ENCODE measurements at regions not wholly inside any gene's neighbourhood (a gene's known extent, or its start where the extent isn't known, plus 50 kb on each side); places are given as distances from the start of the nearest gene placed in this dataset.

DNA sequence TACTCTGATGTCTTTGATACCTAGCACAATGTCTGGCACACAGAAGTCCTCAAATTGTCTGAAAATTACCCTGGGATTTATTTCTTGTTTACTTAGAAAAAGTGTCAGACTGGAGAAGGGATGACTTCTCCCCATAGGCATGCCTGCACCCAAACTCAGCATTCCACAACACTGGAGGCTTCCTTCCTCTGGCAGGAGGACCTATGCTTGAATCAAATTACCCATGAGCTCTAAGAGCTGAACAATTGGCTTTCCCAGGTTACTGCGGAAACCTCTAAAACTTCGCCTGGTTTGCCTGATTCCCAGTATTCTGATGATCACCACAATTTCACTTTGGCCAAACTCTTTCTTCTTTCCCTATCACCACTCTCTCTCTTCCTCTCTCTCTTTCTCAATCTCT is 217.4 kb downstream of the DIPK2A start:
- DNase-seq (ENCODE audit: low read depth, low spot score) (no peak), FAIRE-seq (no peak)

DNA sequence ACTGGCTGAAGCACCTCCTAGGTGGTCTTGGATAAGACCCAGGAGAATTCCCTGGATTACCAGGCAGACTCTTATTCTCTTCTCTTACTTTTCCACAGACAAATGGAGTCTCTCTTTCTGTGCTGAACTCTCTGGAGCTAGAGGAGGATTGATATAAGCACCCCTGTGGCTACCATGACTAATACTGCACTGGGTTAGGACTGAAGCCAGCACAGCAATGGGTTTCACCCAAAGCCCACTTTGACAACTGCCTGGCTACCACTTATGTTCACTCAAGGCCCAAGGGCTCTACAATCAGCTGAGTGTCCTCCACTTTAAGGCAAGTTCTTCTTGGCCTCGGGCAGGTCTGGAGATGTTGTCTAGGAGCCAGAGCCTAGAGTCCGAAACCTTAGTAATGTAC is 225.5 kb downstream of the DIPK2A start:
- Histone ChIP-seq H3K4me2 (ENCODE audit: control insufficient read depth, extremely low read depth, insufficient read depth, low read depth, low read length) (no peak overlapping the region), H3K9ac (ENCODE audit: control insufficient read depth, extremely low read depth, insufficient read depth, low read length) (no peak overlapping the region), H3K27ac (ENCODE audit: control insufficient read depth, insufficient read depth, low read length) (no peak overlapping the region), H4K20me1 (ENCODE audit: control insufficient read depth, extremely low read depth, insufficient read depth, low read length) (no peaks in the 10 kb centered on the region), H3K9me3 (ENCODE audit: control insufficient read depth, low read depth, low read length) (no peaks in the 10 kb centered on the region), H3K36me3 (ENCODE audit: control insufficient read depth in 2 of 2, extremely low read depth in 1 of 2, insufficient read depth in 2 of 2, low read length in 2 of 2) (no peaks in the 10 kb centered on the region), H3K9me1 (ENCODE audit: control insufficient read depth, extremely low read depth, insufficient read depth, low read length) (no peaks in the 10 kb centered on the region), H3K4me3 (ENCODE audit: control insufficient read depth in 2 of 3, extremely low read depth in 1 of 3, insufficient read depth in 2 of 3, low read depth in 1 of 3, low read length in 3 of 3) (no peak overlapping the region), H2AFZ (ENCODE audit: control insufficient read depth, low read length) (no peak overlapping the region), H3K79me2 (ENCODE audit: control insufficient read depth, insufficient read depth, low read length) (no peaks in the 10 kb centered on the region), H3K27me3 (ENCODE audit: control insufficient read depth, extremely low read depth, insufficient read depth, low read length) (no peaks in the 10 kb centered on the region), H3K4me1 (ENCODE audit: control insufficient read depth, extremely low read depth, insufficient read depth, low read length) (no peaks in the 10 kb centered on the region)
- dilution Hi-C loops (cut with MboI; ENCODE audit: extremely low pct_ligation_motif_present, low sequenced_read_pairs), result no loop called here
- TF ChIP-seq, protein P1, sequence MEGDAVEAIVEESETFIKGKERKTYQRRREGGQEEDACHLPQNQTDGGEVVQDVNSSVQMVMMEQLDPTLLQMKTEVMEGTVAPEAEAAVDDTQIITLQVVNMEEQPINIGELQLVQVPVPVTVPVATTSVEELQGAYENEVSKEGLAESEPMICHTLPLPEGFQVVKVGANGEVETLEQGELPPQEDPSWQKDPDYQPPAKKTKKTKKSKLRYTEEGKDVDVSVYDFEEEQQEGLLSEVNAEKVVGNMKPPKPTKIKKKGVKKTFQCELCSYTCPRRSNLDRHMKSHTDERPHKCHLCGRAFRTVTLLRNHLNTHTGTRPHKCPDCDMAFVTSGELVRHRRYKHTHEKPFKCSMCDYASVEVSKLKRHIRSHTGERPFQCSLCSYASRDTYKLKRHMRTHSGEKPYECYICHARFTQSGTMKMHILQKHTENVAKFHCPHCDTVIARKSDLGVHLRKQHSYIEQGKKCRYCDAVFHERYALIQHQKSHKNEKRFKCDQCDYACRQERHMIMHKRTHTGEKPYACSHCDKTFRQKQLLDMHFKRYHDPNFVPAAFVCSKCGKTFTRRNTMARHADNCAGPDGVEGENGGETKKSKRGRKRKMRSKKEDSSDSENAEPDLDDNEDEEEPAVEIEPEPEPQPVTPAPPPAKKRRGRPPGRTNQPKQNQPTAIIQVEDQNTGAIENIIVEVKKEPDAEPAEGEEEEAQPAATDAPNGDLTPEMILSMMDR (optimal IDR thresholded peaks at IDR 0.05 in 1 of 3, IDR thresholded peaks at IDR 0.05 in 1 of 3, conservative IDR thresholded peaks at IDR 0.05 in 1 of 3; ENCODE audit: extremely low read depth in 1 of 3, insufficient read depth in 2 of 3, low read length in 3 of 3), result no peak
- TF ChIP-seq EZH2 (IDR thresholded peaks at IDR 0.05; ENCODE audit: low read length), result no peak
- FAIRE-seq, result no peak
- no peak for DNase-seq (ENCODE audit: low read depth, low spot score)

More for the DNA sequence above, 217.4 kb downstream of the DIPK2A start:
- no peak overlapping the region for H3K27ac ChIP-seq (ENCODE audit: control insufficient read depth, insufficient read depth, low read length)
- H2AFZ ChIP-seq (ENCODE audit: control insufficient read depth, low read length), result no peak overlapping the region
- no peaks in the 10 kb centered on the region for H3K79me2 ChIP-seq (ENCODE audit: control insufficient read depth, insufficient read depth, low read length)
- no peak overlapping the region for H3K4me3 ChIP-seq (ENCODE audit: control insufficient read depth in 2 of 3, extremely low read depth in 1 of 3, insufficient read depth in 2 of 3, low read depth in 1 of 3, low read length in 3 of 3)
- no peaks in the 10 kb centered on the region for H3K27me3 ChIP-seq (ENCODE audit: control insufficient read depth, extremely low read depth, insufficient read depth, low read length)
- no peaks in the 10 kb centered on the region for H3K9me1 ChIP-seq (ENCODE audit: control insufficient read depth, extremely low read depth, insufficient read depth, low read length)
- H3K36me3 ChIP-seq (ENCODE audit: control insufficient read depth in 2 of 2, extremely low read depth in 1 of 2, insufficient read depth in 2 of 2, low read length in 2 of 2), result no peaks in the 10 kb centered on the region
- no peak overlapping the region for H3K4me2 ChIP-seq (ENCODE audit: control insufficient read depth, extremely low read depth, insufficient read depth, low read depth, low read length)
- TF ChIP-seq, protein P1 (optimal IDR thresholded peaks at IDR 0.05 in 1 of 3, IDR thresholded peaks at IDR 0.05 in 1 of 3, conservative IDR thresholded peaks at IDR 0.05 in 1 of 3; ENCODE audit: extremely low read depth in 1 of 3, insufficient read depth in 2 of 3, low read length in 3 of 3), result no peak
- no peak for TF ChIP-seq EZH2 (IDR thresholded peaks at IDR 0.05; ENCODE audit: low read length)
- H3K4me1 ChIP-seq (ENCODE audit: control insufficient read depth, extremely low read depth, insufficient read depth, low read length), result no peaks in the 10 kb centered on the region
- dilution Hi-C loops (cut with MboI; ENCODE audit: extremely low pct_ligation_motif_present, low sequenced_read_pairs), result no loop called here
- H3K9ac ChIP-seq (ENCODE audit: control insufficient read depth, extremely low read depth, insufficient read depth, low read length), result no peak overlapping the region
- H3K9me3 ChIP-seq (ENCODE audit: control insufficient read depth, low read depth, low read length), result no peaks in the 10 kb centered on the region
- no peaks in the 10 kb centered on the region for H4K20me1 ChIP-seq (ENCODE audit: control insufficient read depth, extremely low read depth, insufficient read depth, low read length)
